ENCODE measurements at regions not wholly inside any gene's neighbourhood (a gene's known extent, or its start where the extent isn't known, plus 50 kb on each side); places are given as distances from the start of the nearest gene placed in this dataset.
"Not testable (repeated sequence)": the region's sequence is repeated elsewhere in the genome, so short reads cannot be mapped to it uniquely, and the experiment has no call there.

DNA sequence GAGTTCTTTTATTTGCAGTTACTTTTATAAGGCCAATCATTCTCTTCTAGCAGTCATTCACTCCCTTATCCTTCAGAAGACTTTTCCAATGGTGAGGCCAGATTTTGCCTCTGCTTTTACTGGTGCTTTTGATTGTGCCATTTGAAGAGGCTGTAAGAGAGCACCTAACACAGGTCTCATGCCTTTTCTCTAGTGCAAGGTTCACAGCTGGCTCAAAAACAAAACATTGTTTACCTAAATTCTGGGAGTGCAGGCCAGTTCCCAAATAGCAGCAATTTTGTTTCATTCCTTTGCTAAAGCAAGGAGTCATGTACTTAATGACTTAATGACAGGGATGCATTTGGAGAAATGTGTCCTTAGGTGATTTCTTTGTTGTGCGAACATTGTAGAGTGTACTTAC, 192.0 kb downstream of the SYT10 start:
- no peak for DNase-seq (ENCODE audit: extremely low spot score, unreplicated experiment)
- Mint-ChIP-seq H3K4me1 (ENCODE audit: unreplicated experiment) (no peaks in the 10 kb centered on the region), H3K27me3 (no peaks in the 10 kb centered on the region), H3K4me3 (no peak overlapping the region), H3K36me3 (no peaks in the 10 kb centered on the region), H3K27ac (no peak overlapping the region), H3K9me3 (peaks cover 4% of the 10 kb centered on the region)
- TF ChIP-seq, protein P1, sequence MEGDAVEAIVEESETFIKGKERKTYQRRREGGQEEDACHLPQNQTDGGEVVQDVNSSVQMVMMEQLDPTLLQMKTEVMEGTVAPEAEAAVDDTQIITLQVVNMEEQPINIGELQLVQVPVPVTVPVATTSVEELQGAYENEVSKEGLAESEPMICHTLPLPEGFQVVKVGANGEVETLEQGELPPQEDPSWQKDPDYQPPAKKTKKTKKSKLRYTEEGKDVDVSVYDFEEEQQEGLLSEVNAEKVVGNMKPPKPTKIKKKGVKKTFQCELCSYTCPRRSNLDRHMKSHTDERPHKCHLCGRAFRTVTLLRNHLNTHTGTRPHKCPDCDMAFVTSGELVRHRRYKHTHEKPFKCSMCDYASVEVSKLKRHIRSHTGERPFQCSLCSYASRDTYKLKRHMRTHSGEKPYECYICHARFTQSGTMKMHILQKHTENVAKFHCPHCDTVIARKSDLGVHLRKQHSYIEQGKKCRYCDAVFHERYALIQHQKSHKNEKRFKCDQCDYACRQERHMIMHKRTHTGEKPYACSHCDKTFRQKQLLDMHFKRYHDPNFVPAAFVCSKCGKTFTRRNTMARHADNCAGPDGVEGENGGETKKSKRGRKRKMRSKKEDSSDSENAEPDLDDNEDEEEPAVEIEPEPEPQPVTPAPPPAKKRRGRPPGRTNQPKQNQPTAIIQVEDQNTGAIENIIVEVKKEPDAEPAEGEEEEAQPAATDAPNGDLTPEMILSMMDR (conservative IDR thresholded peaks at IDR 0.05) = no peak

DNA sequence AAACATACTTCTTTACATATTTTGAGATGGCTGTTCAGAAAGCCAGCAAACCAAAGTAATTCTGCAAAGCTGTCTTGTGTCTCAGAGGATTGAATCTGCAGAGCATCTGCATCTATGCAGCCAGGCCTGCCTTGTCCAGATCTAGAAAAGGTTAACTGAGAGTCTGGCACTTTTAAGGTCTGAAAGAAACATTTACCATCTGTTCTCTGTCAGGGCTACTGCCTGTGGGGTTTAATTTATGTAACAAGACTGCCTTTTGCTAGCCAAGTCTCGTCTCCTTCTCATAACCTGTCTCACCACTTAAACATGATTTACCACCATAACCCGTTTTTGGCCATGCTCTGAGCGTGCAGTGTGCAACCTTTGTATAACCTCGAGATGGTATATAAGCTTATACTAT, 194.2 kb downstream of the SYT10 start:
- no peak overlapping the region for H3K27ac Mint-ChIP-seq
- no peak for DNase-seq (ENCODE audit: extremely low spot score, unreplicated experiment)
- H3K4me1 Mint-ChIP-seq (ENCODE audit: unreplicated experiment) = no peaks in the 10 kb centered on the region
- no peak overlapping the region for H3K4me3 Mint-ChIP-seq
- H3K27me3 Mint-ChIP-seq = no peaks in the 10 kb centered on the region
- TF ChIP-seq, protein P1 (conservative IDR thresholded peaks at IDR 0.05) = no peak
- H3K9me3 Mint-ChIP-seq = peaks cover 5% of the 10 kb centered on the region
- H3K36me3 Mint-ChIP-seq = no peaks in the 10 kb centered on the region

DNA sequence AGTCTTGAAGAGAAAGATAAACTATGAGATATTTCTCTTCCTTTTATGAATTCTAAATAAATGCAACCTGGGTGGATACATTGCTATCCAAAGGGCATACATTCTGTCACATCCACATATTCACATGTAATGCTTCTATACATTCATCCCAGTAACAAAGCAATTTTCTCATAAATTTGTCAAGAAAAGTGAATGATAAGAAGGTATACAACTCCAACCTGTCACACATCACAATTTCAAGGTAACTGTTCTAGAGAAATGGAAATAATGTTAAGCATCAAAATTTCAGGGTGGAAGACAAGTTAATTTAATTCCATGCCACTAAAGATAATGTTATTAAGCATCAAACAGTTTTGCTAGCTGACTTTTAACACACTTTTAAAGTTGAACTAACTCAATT, 212.9 kb downstream of the SYT10 start:
- Mint-ChIP-seq H3K4me1 (ENCODE audit: unreplicated experiment) (no peaks in the 10 kb centered on the region), H3K36me3 (peaks cover 5% of the 10 kb centered on the region), H3K27me3 (no peaks in the 10 kb centered on the region), H3K4me3 (no peak overlapping the region), H3K27ac (no peak overlapping the region), H3K9me3 (peaks cover 9% of the 10 kb centered on the region)
- TF ChIP-seq, protein P1 (conservative IDR thresholded peaks at IDR 0.05) = no peak
- no peak for DNase-seq (ENCODE audit: extremely low spot score, unreplicated experiment)

DNA sequence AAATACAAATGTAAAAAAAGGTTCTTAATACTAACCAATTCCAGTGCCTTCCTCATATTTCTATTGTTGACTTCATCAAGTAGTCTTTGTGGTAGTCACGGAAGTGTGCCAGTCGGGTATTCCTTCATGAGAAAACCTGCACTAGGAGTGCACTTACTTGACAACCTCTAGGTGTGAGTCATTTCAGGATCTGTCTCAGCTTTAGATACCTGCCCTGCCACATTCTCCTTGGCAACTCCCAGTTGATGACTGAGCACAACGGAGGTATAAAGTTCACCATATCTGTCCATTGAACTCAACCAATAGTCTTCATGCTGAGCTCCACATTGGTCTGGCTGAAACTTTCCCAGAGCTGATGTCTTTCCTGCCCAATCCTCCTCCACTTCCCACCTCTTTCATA, 215.7 kb downstream of the SYT10 start:
- Mint-ChIP-seq H3K9me3 (peaks cover 16% of the 10 kb centered on the region), H3K27me3 (no peaks in the 10 kb centered on the region), H3K27ac (peak overlapping the region; percentile 88), H3K4me3 (peak overlapping the region; percentile 3), H3K36me3 (peaks cover 5% of the 10 kb centered on the region), H3K4me1 (ENCODE audit: unreplicated experiment) (no peaks in the 10 kb centered on the region)
- TF ChIP-seq, protein P1 (conservative IDR thresholded peaks at IDR 0.05) = no peak
- no peak for DNase-seq (ENCODE audit: extremely low spot score, unreplicated experiment)

DNA sequence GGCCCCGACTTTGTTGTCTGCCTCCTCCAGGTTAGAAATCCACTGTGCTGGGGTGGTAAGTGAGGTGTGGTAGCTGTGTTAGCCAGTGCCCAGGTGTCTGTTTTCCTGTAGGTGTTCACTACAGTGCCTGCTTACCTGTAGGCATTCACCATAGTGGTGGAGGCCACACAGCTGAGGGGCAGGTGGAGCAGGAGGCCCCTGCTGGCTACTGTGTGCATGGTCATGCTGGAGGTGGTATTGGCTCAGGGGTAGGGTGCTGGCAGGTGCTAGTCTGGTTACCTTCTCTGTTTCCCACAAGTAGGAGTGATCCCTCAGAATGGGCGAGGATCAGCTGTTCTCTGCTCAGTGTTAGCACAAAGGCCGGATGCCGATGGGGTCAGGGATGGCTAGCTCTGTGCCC, 217.3 kb downstream of the SYT10 start:
- no peak for DNase-seq (ENCODE audit: extremely low spot score, unreplicated experiment)
- no peaks in the 10 kb centered on the region for H3K27me3 Mint-ChIP-seq
- no peak overlapping the region for H3K27ac Mint-ChIP-seq
- TF ChIP-seq, protein P1 (conservative IDR thresholded peaks at IDR 0.05) = no peak
- H3K36me3 Mint-ChIP-seq = peaks cover 5% of the 10 kb centered on the region
- no peaks in the 10 kb centered on the region for H3K4me1 Mint-ChIP-seq (ENCODE audit: unreplicated experiment)
- H3K4me3 Mint-ChIP-seq = no peak overlapping the region
- peaks cover 16% of the 10 kb centered on the region for H3K9me3 Mint-ChIP-seq

DNA sequence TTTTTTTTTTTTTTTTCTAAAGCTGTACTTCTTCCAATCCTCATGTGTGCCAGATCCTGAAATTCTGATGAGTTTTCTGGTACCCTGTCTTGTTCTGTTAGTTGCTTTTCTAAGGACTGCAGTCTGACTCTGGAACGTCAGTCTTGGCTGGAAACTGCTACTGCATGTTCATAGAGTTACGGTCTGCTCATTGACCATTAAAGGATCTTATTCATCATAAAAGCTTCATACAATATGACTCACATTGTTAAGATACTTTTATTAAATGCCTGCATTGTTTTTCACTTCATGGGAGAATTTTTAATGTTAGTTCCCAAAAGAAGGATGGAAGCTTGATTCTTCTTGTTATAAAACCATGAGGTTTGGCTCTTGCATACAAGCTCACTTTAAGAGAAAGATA, 233.6 kb downstream of the SYT10 start:
- H3K36me3 Mint-ChIP-seq = no peaks in the 10 kb centered on the region
- H3K27me3 Mint-ChIP-seq = no peaks in the 10 kb centered on the region
- DNase-seq (ENCODE audit: extremely low spot score, unreplicated experiment) = no peak
- no peaks in the 10 kb centered on the region for H3K9me3 Mint-ChIP-seq
- H3K27ac Mint-ChIP-seq = no peak overlapping the region
- TF ChIP-seq, protein P1 (conservative IDR thresholded peaks at IDR 0.05) = no peak
- H3K4me1 Mint-ChIP-seq (ENCODE audit: unreplicated experiment) = no peaks in the 10 kb centered on the region
- H3K4me3 Mint-ChIP-seq = no peak overlapping the region

DNA sequence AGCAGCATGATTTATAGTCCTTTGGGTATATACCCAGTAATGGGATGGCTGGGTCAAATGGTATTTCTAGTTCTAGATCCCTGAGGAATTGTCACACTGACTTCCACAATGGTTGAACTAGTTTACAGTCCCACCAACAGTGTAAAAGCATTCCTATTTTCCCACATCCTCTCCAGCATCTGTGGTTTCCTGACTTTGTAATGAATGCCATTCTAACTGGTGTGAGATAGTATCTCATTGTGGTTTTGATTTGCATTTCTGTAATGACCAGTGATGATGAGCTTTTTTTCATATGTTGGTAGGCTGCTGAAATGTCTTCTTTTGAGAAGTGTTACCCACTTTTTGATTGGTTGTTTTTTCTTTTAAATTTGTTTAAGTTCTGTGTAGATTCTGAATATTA, 245.2 kb downstream of the SYT10 start:
- not testable (repeated sequence) for H3K4me3 Mint-ChIP-seq; H3K27me3 Mint-ChIP-seq; H3K4me1 Mint-ChIP-seq (ENCODE audit: unreplicated experiment); H3K27ac Mint-ChIP-seq; H3K9me3 Mint-ChIP-seq; DNase-seq (ENCODE audit: extremely low spot score, unreplicated experiment); H3K36me3 Mint-ChIP-seq

Measured in type B pancreatic cell (in vitro differentiated cells).